ENCODE measurements at regions not wholly inside any gene's neighbourhood (a gene's known extent, or its start where the extent isn't known, plus 50 kb on each side); places are given as distances from the start of the nearest gene placed in this dataset.
"Not testable (repeated sequence)": the region's sequence is repeated elsewhere in the genome, so short reads cannot be mapped to it uniquely, and the experiment has no call there.

GRCh38 chr1:101185421-101185820, 51.4 kb upstream of the S1PR1 start:
- no peak for DNase-seq (ENCODE audit: low read depth)

GRCh38 chr1:101183388-101183699, 53.5 kb upstream of the S1PR1 start:
- no peak for DNase-seq (ENCODE audit: low read depth)

- DNase-seq (ENCODE audit: low read depth), result no peak
These were observed 54.0 kb upstream of the S1PR1 start for GRCh38 chr1:101182627-101183387.

GRCh38 chr1:101181930-101182329, 54.9 kb upstream of the S1PR1 start:
- no peak for DNase-seq (ENCODE audit: low read depth)

GRCh38 chr1:101178688-101179491, 57.9 kb upstream of the S1PR1 start:
- DNase-seq (ENCODE audit: low read depth), result no peak

GRCh38 chr1:101178341-101178687, 58.5 kb upstream of the S1PR1 start:
- no peak for DNase-seq (ENCODE audit: low read depth)

GRCh38 chr1:101175886-101176285, 60.9 kb upstream of the S1PR1 start:
- DNase-seq (ENCODE audit: low read depth), result no peak

GRCh38 chr1:101175466-101175865, 61.4 kb upstream of the S1PR1 start:
- no peak for DNase-seq (ENCODE audit: low read depth)

- DNase-seq (ENCODE audit: low read depth), result no peak
These were observed 62.1 kb upstream of the S1PR1 start for GRCh38 chr1:101174722-101175121.

- DNase-seq (ENCODE audit: low read depth), result not testable (repeated sequence)
These were observed 62.5 kb upstream of the S1PR1 start for GRCh38 chr1:101174298-101174697.

GRCh38 chr1:101170506-101171050, 66.2 kb upstream of the S1PR1 start:
- DNase-seq (ENCODE audit: low read depth), result no peak

GRCh38 chr1:101167891-101168290, 68.9 kb upstream of the S1PR1 start:
- DNase-seq (ENCODE audit: low read depth), result no peak

- no peak for DNase-seq (ENCODE audit: low read depth)
These were observed 70.2 kb upstream of the S1PR1 start for GRCh38 chr1:101166583-101167120.

- DNase-seq (ENCODE audit: low read depth), result no peak
These were observed 70.9 kb upstream of the S1PR1 start for GRCh38 chr1:101165954-101166353.

GRCh38 chr1:101165532-101165931, 71.3 kb upstream of the S1PR1 start:
- no peak for DNase-seq (ENCODE audit: low read depth)

GRCh38 chr1:101164776-101165175, 72.0 kb upstream of the S1PR1 start:
- DNase-seq (ENCODE audit: low read depth), result no peak

GRCh38 chr1:101162736-101163735, 73.8 kb upstream of the S1PR1 start:
- no peak for DNase-seq (ENCODE audit: low read depth)

GRCh38 chr1:101162300-101162699, 74.5 kb upstream of the S1PR1 start:
- DNase-seq (ENCODE audit: low read depth), result no peak

- DNase-seq (ENCODE audit: low read depth), result no peak
These were observed 75.2 kb upstream of the S1PR1 start for GRCh38 chr1:101161619-101162018.

- no peak for DNase-seq (ENCODE audit: low read depth)
These were observed 78.4 kb upstream of the S1PR1 start for GRCh38 chr1:101158424-101158823.

- DNase-seq (ENCODE audit: low read depth), result no peak
These were observed 82.3 kb upstream of the S1PR1 start for GRCh38 chr1:101154547-101154946.

GRCh38 chr1:101153692-101154091, 83.1 kb upstream of the S1PR1 start:
- no peak for DNase-seq (ENCODE audit: low read depth)
